ENCODE measurements at regions not wholly inside any gene's neighbourhood (a gene's known extent, or its start where the extent isn't known, plus 50 kb on each side); places are given as distances from the start of the nearest gene placed in this dataset.

DNA sequence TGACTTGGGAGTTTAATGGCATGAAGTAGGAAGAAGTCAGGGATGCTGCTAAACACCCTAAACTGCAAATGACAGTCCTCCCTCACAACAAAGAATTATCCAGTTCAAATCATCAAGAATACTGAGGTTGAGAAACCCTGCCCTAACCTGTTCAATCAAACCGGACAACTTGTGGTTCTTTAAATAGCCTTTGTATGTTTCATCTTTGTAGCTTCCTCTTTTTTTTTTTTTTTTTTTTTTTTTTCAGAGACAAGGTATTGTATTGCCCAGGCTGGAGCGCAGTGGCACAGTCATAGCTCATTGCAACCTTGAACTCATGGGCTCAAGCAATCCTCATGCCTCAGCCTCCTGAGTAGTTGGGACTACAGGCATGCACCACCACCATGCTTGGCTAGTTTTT lies 52.5 kb upstream of the TTC29 start:
- DNase-seq (ENCODE audit: low spot score) = no peak

DNA sequence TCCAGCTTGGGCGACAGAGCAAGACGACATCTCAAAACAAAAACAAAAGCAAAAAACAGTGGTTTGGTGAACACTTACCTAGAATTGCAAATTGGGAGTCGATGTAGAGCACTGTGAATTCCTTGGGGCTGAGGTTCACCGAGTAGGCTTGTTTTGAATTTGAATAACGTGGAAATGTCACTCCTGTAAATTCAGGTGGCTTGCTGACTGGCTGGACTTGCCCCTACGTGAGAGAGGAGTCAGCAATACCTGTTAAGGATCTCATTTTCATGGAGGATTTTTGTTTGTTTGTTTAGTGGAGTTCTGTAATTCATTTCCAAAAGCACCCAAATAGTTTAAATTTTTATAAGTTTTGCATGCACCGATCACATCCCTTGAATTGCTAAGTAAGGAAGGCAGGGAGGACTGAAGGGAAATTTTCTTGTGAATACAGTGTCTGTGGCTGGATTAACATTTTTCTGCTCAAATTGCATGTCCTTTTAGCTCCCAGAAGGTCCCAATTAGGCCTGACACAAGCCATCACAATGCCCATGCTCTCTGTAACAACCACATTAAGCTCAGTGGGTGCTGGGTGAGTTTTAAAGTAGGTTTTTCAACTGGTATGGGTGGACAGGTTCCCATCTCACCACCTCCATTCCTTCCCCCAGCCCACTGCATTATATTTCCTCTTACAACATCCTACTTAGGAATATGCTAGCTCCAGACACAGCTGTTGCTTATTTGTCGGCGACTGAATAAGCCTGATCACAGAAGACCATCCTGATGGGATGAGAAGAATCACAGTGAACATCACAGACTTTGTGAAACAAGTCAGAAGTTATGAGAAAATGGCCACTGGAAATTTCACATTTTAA lies 58.5 kb upstream of the TTC29 start:
- no peak for DNase-seq (ENCODE audit: low spot score)

DNA sequence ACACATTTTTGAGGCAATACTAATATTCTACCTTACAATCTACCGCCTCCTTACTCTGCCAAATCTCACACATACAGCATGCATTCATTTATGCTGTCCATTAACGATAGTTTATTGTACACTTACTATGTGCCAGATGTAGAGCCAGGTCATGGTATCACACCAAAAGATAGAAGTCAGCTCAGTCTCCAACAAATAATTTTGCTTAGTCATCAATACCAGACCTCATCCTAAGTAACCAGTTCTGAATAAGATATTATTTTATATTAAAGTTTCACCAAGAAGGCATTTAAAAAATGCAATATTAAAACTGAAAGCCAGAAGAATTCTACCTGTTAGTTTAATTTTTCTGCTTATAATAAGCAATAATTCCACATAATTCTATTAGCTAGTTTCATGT lies 60.6 kb upstream of the TTC29 start:
- no peak for DNase-seq (ENCODE audit: low spot score)

DNA sequence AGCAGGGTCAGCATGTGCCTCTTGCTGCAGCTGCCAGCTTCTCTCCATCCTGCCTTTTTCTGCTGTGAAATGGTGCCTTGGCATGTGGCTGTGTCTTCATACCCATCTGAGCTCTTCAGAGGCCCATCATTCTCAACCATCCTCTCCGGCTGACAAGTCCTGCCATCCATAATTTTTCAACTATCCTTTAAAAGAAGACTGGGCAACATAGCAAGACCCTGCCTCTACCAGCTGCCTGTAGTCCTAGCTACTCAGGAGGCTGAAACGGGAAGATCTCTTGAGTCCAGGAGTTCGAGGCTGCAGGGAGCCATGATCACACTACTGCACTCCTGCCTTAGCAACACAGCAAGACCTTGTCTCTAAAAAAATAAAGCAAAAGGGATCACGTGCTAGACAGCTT lies 64.2 kb upstream of the TTC29 start:
- DNase-seq (ENCODE audit: low spot score) = no peak

DNA sequence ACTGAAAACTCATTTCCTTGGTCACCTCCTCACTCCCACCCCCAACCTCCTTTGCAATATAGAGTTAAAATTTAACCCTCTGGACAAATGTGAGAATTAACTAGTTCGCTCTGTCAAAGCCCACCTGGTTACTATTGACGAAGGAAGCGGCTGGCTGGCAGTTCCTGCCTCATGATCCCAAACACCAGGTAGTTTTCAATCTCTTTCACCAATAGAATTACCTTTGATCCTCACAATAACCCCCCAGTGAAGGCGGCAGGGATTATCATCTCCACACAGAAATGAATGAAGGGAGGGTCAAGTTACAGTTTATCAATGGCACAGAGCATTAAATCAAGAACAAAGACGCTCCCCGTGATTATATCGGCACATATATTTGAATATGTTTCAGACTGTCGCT lies 65.7 kb upstream of the TTC29 start:
- DNase-seq (ENCODE audit: low spot score) = no peak

- no peak for DNase-seq (ENCODE audit: low spot score)
Measured at GRCh38 chr4:147012059-147012707, 66.5 kb upstream of the TTC29 start.

DNA sequence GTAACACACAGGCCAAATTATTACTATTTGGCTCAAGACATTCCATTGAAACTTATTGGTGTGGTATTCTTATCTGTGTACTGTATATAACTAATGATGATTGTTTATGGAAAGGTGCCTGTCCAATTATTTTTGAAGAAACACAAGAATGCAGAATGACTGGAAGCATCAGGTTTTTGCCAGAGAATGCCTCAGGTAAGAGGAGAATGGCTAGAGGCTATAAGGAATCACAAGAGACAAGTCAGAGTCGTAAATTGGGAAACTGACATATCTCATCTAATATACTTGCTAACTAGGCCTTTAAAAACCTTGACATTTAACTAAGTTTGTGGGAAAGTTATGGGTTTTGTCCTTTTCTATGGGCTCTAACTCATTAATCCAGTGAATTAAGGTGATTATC lies 69.3 kb upstream of the TTC29 start:
- DNase-seq (ENCODE audit: low spot score) = no peak

DNA sequence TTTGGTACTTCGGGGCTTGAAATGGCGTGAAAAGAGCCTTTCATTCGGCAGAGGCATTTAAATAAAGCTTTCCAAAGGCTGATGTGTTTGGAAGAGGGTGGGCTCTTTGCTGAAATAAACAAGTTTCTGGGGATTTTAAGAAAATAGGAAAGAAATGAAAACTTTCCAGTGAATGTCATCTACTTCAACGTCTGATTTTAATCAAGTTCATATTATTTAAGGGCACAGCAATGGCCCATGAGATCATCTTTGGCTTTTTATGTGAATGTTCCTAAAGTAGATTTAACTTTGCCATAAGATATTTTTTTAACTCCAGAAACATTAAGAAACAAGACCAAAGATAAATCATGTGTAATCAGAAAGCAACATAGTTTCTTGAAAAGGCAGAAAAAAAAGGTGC lies 69.8 kb upstream of the TTC29 start:
- no peak for DNase-seq (ENCODE audit: low spot score)

DNA sequence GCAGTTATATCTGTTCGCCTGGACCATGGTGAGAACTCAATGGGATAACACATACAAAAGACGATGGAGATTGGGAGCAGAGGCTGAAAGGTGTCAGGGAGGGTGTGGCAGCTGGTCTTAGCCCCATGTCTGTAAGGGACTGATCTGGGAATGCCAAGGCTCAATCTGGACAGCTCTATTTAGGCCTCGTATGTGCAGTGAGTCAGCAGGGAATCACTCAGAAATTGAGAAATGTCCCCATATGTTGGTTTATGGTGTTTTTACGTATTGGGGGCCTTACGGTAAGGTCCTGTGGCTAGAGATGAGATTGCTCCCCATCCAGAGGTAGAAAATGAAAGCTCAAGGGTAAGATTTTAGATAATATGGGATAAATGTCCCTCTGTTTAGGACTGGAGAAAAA lies 71.4 kb upstream of the TTC29 start:
- DNase-seq (ENCODE audit: low spot score) = no peak

DNA sequence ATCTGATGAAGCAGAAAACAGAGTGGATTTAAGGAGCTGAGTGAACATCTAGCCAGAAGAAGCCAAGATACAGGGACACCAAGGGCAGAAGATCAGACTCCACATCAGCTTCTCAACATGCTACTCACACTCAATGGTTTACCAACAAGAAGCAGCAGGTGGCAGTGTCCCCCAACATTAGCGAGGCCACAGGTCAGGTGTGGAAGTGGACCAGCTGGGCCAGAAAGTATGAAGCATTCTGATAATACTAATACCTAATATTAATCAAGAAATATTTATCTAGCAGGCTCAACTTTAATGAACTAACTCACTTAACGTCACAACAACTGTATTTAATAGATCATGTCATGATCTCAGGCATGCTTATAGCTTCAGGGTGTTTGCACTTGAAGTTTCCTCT lies 73.4 kb upstream of the TTC29 start:
- DNase-seq (ENCODE audit: low spot score) = no peak

DNA sequence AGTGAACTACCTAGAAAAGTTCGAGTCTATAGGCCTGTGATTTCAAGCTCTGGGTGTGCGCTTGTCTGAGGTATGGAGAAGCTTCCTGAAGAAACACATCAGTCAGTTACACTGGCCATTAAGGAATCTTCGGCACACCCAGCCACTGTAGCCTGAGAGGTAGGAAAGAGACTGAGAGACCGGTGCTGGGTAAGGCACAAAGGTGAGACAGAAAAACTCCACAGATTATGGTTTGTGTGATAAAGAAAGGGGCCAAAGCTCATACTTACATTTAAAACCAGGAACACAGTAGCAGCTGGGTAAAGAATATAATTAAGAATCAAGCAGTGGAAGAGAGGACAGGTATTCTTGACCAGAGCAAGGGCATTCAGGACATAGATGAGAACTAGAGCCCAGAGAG lies 74.8 kb upstream of the TTC29 start:
- DNase-seq (ENCODE audit: low spot score) = no peak

GRCh38 chr4:147025042-147025441 lies 79.4 kb upstream of the TTC29 start:
- no peak for DNase-seq (ENCODE audit: low spot score)

DNA sequence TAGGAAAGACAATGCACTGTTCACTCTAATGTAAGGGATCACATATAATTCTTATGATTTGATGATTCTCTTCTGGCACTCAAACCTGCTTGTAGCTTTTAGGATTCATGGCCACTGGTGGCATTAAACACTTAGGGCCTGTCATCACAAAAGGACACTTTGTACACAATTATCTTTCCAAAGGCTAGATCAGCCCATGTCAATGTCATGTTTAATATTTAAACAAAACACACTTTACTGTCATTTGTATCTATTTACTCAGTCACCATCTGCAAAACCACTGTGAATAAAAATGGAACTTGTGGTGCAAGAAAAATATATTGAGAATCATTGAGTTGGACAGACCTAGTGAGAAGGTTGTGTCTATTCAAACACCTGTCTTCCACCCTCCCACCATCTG lies 83.6 kb upstream of the TTC29 start:
- no peak for DNase-seq (ENCODE audit: low spot score)

DNA sequence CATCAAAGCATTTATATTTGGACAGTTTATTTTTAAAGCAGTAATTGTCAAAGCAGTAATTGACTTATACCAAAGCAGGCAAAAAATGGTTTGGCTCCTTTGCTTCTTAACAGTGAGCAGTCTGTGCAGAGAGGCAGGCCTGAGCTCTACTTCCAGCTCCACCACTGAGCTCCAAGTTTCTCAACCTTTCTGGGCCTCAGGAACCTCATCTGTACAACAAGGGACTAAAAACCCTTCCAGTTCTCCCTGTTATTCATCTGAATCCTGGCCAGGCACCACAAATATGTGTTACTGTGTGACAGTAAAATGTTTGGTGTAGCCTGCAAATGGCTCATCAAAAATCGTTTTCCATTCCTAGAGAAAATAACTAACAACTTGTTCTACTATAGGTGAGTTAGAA lies 88.7 kb upstream of the TTC29 start:
- DNase-seq (ENCODE audit: low spot score) = no peak

- no peak for DNase-seq (ENCODE audit: low spot score)
Measured at GRCh38 chr4:147037069-147037468, 91.4 kb upstream of the TTC29 start.

- no peak for DNase-seq (ENCODE audit: low spot score)
Measured at GRCh38 chr4:147039976-147040575, 94.4 kb upstream of the TTC29 start.

DNA sequence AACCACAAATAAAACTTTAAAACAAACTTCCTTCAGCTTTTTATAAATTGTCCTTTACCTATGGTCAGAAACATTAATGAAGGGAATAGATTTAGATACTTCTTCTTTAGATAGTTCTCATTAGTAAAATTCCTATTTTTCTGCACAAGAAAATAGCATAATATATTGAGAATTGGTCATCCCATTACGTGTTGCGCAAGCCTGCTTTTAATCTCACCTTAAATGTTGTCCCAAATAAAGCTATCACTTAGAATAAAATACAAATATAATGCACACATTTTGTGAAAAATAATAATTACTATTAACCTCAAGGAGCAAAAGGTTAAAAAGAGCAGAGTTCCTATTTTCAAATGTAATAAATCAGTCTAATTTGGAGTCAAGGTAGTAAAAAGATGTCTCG lies 95.2 kb upstream of the TTC29 start:
- no peak for DNase-seq (ENCODE audit: low spot score)

DNA sequence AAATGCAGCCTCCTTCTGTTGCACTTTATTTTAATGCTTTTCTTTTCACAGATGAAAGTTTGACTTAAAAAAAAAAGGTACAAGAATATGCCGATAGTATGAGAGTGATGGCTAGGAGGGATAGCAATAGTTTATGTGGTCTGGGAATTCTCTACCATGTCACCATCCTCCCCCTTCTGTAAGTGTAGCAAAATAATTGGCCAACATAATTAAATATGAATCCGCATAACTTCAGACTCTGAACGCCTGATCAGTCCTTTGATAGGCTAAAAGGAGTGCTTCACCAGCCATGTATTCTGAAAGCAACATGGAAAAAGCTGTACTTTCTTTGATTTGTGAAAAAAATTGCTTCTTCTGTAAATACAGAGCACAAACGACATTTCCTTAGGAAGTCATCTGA lies 95.7 kb upstream of the TTC29 start:
- no peak for DNase-seq (ENCODE audit: low spot score)

DNA sequence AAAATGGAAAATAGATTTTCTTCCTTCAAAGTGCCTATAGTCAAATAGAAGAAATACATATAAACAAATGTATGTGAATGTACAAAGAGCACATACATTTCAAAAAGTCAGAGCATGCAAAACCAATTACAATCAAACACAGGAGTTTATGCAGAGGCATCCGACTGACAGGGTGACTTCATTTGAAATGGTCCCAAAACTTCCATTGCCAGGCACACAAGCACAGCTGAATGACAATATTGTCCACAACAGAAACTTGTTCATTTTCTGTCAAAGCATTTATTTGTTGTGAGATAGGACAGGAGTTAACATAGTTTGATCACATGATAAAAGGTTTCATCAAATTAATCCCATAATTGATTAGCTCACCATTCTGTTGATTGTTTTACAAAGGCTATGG lies 96.4 kb upstream of the TTC29 start:
- no peak for DNase-seq (ENCODE audit: low spot score)

GRCh38 chr4:147044241-147044640 lies 98.6 kb upstream of the TTC29 start:
- DNase-seq (ENCODE audit: low spot score) = no peak

DNA sequence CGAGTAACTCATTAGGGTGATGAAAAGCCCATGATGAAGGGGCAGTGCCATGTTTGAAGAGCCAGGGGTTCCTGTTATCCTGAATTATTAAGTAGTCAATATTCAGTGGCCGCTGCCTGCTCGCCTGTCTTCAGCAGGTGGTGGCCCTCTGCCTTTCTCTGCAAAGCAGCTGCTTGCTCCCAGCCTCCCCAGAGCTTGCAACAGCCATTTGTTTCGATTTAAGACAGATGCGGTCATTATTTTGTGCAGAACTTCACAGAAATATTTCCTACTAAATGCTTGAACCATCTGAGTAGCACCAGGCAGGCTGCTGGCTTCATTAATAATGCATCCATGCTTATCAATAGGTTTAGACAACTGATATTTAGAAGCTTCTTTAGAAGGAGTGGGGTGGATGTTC lies 104.3 kb upstream of the TTC29 start:
- DNase-seq (ENCODE audit: low spot score) = no peak

DNA sequence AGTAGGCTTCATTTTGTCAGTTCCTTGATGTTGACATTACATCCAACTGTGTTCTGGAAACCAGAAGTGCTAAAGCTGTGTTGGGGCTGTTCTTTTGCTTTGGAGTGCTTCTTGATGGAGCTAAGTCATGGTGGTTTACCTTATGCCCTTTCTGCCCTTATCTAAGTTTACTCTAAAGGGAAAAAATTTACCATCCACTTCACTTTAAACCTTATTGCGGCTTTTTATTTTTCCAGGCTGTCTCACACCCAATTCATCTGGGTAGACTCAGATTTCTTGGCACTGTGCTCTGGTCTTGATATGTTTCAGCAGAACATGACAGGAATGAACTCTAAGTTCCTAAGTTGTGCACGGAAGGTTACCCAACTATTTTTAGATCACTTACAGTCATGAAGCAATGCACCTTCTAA lies 104.7 kb upstream of the TTC29 start:
- DNase-seq (ENCODE audit: low spot score) = no peak

DNA sequence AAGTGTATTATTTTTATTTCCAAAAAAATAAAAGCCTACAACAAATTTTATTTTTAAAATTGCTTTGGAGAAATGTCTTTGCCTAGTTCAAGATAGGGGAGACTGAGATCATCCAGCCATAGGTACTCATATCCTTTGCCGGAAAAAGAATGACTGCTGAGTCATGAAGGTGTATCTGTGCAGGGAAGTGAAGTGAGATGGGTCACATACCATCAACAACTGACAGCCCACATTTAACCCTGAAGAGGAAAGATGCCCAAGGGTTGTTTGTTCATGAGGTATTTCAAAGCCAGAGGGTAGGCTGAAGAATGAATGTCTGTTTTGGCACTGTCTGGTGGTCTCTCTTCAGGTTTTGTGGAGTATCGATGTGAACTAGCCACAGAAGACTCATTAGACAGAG lies 106.7 kb upstream of the TTC29 start:
- DNase-seq (ENCODE audit: low spot score) = no peak
